Endodermal cell (in vitro differentiated cells): ENCODE measurements at regions not wholly inside any gene's neighbourhood (a gene's known extent, or its start where the extent isn't known, plus 50 kb on each side); places are given as distances from the start of the nearest gene placed in this dataset.

ENCODE experiments used
- DNase-seq: peaks from one replicate; pipeline ENCODE4 v3.0.0-alpha.2; 2017
- H3K27ac ChIP-seq: 2 replicates; pipeline ENCODE4 v1.5.1; 2013; ENCODE audit warnings: mild to moderate bottlenecking, low read depth, low read length, moderate library complexity
- H3K27me3 ChIP-seq: 2 replicates; pipeline ENCODE4 v1.6.1; 2013; ENCODE audit warnings: mild to moderate bottlenecking, low read length, moderate library complexity; ENCODE audit not compliant: insufficient read depth, control insufficient read depth, poor library complexity, severe bottlenecking
- H3K36me3 ChIP-seq: 2 replicates; pipeline ENCODE4 v1.7.0; 2013; ENCODE audit warnings: mild to moderate bottlenecking, low read length, moderate library complexity; ENCODE audit not compliant: control insufficient read depth, insufficient read depth
- H3K4me1 ChIP-seq: one replicate; pipeline ENCODE4 v1.7.0; 2013; ENCODE audit warnings: low read length; ENCODE audit not compliant: control insufficient read depth, insufficient read depth
- H3K4me3 ChIP-seq: 2 replicates; pipeline ENCODE4 v1.5.1; 2013; ENCODE audit warnings: mild to moderate bottlenecking, low read length, moderate library complexity
- H3K9ac ChIP-seq: 2 replicates; pipeline ENCODE4 v1.6.1; 2013; ENCODE audit warnings: mild to moderate bottlenecking, low read length, moderate library complexity; ENCODE audit not compliant: poor library complexity, severe bottlenecking; ENCODE audit errors: extremely low read depth
- H3K9me3 ChIP-seq: 2 replicates; pipeline ENCODE4 v1.6.1; 2013; ENCODE audit warnings: mild to moderate bottlenecking, low read length, moderate library complexity; ENCODE audit not compliant: control insufficient read depth
- H3K27ac Mint-ChIP-seq: 2 replicates; pipeline ENCODE4 v1.8.0; 2020; ENCODE audit warnings: mixed read lengths
- H3K27me3 Mint-ChIP-seq: 2 replicates; pipeline ENCODE4 v1.8.0; 2021; ENCODE audit warnings: mild to moderate bottlenecking, mixed read lengths; ENCODE audit not compliant: insufficient read depth
- H3K36me3 Mint-ChIP-seq: 2 replicates; pipeline ENCODE4 v1.8.0; 2020; ENCODE audit warnings: low read depth, mixed read lengths
- H3K4me1 Mint-ChIP-seq: 2 replicates; pipeline ENCODE4 v1.8.0; 2020; ENCODE audit warnings: mixed read lengths
- H3K4me3 Mint-ChIP-seq: 2 replicates; pipeline ENCODE4 v1.8.0; 2020; ENCODE audit warnings: mild to moderate bottlenecking, moderate library complexity, mixed read lengths
- H3K9me3 Mint-ChIP-seq: 2 replicates; pipeline ENCODE4 v1.8.0; 2020; ENCODE audit warnings: mild to moderate bottlenecking, mixed read lengths
- CTCF ChIP-seq: fragments of 200-600 bp; sonication (generic); conservative IDR thresholded peaks from 2 replicates; pipeline ENCODE4 v1.5.0; 2021; ENCODE audit warnings: antibody characterized with exemption, mild to moderate bottlenecking
- WGBS, 2 experiments: methylation state at CpG; one replicate each; pipeline versions ENCODE4 v1.1.5 to v1.1.7; 2013; ENCODE audit warnings: missing lambda C conversion rate in 2 of 2, mixed read lengths in 1 of 2; ENCODE audit not compliant: insufficient coverage in 1 of 2, insufficient read length in 1 of 2; 5-methylcytosine and 5-hydroxymethylcytosine counted together

- peaks cover 46% of the 10 kb centered on the region for H3K9me3 Mint-ChIP-seq
- H3K27me3 Mint-ChIP-seq, result peaks cover 2% of the 10 kb centered on the region
- no peak overlapping the region for H3K27ac Mint-ChIP-seq
These were observed 521.9 kb downstream of the TYW1 start for GRCh38 chr7:67518580-67518979.

GRCh38 chr7:67519171-67519570 lies 522.5 kb downstream of the TYW1 start:
- Mint-ChIP-seq H3K9me3 (peaks cover 49% of the 10 kb centered on the region), H3K27ac (no peak overlapping the region), H3K4me1 (peaks cover 7% of the 10 kb centered on the region), H3K36me3 (peaks cover 4% of the 10 kb centered on the region), H3K4me3 (no peak overlapping the region), H3K27me3 (peaks cover 2% of the 10 kb centered on the region)
- WGBS, 2 experiments, result 87 to 92% methylated on average over 2 to 3 of the region's 3 CpGs
- H3K27ac ChIP-seq, result no peak overlapping the region
- H3K4me1 ChIP-seq, result no peaks in the 10 kb centered on the region
- DNase-seq, result no peak
- H3K9ac ChIP-seq, result no peak overlapping the region
- peaks cover 63% of the 10 kb centered on the region for H3K9me3 ChIP-seq
- no peaks in the 10 kb centered on the region for H3K36me3 ChIP-seq
- no peak for TF ChIP-seq CTCF
- H3K27me3 ChIP-seq, result no peaks in the 10 kb centered on the region
- no peak overlapping the region for H3K4me3 ChIP-seq

More at GRCh38 chr7:67518580-67518979, 521.9 kb downstream of the TYW1 start:
- H3K4me3 ChIP-seq, result no peak overlapping the region
- no peaks in the 10 kb centered on the region for H3K36me3 ChIP-seq
- peaks cover 4% of the 10 kb centered on the region for H3K36me3 Mint-ChIP-seq
- H3K27ac ChIP-seq, result no peak overlapping the region
- H3K27me3 ChIP-seq, result no peaks in the 10 kb centered on the region
- no peak overlapping the region for H3K4me3 Mint-ChIP-seq
- H3K9me3 ChIP-seq, result peaks cover 62% of the 10 kb centered on the region
- H3K4me1 Mint-ChIP-seq, result peaks cover 7% of the 10 kb centered on the region
- no peaks in the 10 kb centered on the region for H3K4me1 ChIP-seq
- WGBS, 2 experiments, result 83 to 89% methylated on average over 2 to 4 of the region's 4 CpGs
- TF ChIP-seq CTCF, result no peak
- no peak for DNase-seq
- H3K9ac ChIP-seq, result no peak overlapping the region

- no peak overlapping the region for H3K27ac ChIP-seq
- peak; percentile 57 for DNase-seq
- no peaks in the 10 kb centered on the region for H3K36me3 ChIP-seq
- peaks cover 4% of the 10 kb centered on the region for H3K27me3 Mint-ChIP-seq
- H3K27me3 ChIP-seq, result no peaks in the 10 kb centered on the region
- peaks cover 63% of the 10 kb centered on the region for H3K9me3 ChIP-seq
- H3K4me3 ChIP-seq, result peak overlapping the region; percentile 30
- WGBS, 2 experiments, result 71 to 82% methylated on average over 3 of the region's 3 CpGs
- no peak overlapping the region for H3K27ac Mint-ChIP-seq
- no peak overlapping the region for H3K9ac ChIP-seq
- peaks cover 57% of the 10 kb centered on the region for H3K9me3 Mint-ChIP-seq
- H3K4me1 ChIP-seq, result no peaks in the 10 kb centered on the region
- H3K36me3 Mint-ChIP-seq, result peaks cover 10% of the 10 kb centered on the region
- TF ChIP-seq CTCF, result no peak
- H3K4me3 Mint-ChIP-seq, result no peak overlapping the region
- H3K4me1 Mint-ChIP-seq, result peaks cover 27% of the 10 kb centered on the region
These were observed 525.9 kb downstream of the TYW1 start for GRCh38 chr7:67522504-67522903.
